NB4 (cell line): ENCODE measurements at regions not wholly inside any gene's neighbourhood (a gene's known extent, or its start where the extent isn't known, plus 50 kb on each side); places are given as distances from the start of the nearest gene placed in this dataset.

Experiments used
- DNase-seq: peaks from one replicate; pipeline ENCODE4 v3.0.0; 2010; ENCODE audit warnings: low read depth
- H3K4me3 ChIP-seq: one replicate; pipeline ENCODE4 v1.5.1; 2011; ENCODE audit warnings: mild to moderate bottlenecking, low read depth, low read length, moderate library complexity
- MAX ChIP-seq: IDR thresholded peaks from 2 replicates; pipeline ENCODE4 v1.6.1; 2011; ENCODE audit warnings: low read depth, low read length
- MYC ChIP-seq: IDR thresholded peaks from 2 replicates; pipeline ENCODE4 v1.6.1; 2011; ENCODE audit warnings: low read depth, low read length
- POLR2A ChIP-seq: IDR thresholded peaks from 2 replicates; pipeline ENCODE4 v1.6.1; 2011; ENCODE audit warnings: mild to moderate bottlenecking; ENCODE audit not compliant: insufficient read length; ENCODE audit errors: extremely low read depth
- TF ChIP-seq, protein P1 (sequence below): IDR thresholded peaks from one replicate; pipeline ENCODE4 v1.5.1; 2012; ENCODE audit warnings: low read depth, low read length

DNA sequence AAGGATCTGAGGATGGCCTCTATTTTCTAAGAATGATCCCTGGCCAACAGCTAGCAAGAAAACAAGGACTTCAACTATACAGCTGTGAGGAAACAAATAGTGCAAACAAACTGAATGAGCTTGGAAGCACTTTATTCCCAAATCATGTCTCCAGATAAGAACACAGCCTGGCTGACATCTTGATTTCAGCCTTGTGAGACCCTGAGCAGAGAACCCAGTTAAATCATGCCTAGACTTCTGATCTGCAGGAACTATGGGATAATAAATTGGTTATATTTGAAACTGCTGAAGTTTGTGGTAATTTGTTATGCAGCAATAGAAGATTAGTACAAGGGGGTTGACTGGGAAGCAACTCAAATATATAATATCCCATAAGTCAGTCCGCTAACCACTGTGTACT is 183.9 kb upstream of the BMP4 start:
- no peak for DNase-seq

DNA sequence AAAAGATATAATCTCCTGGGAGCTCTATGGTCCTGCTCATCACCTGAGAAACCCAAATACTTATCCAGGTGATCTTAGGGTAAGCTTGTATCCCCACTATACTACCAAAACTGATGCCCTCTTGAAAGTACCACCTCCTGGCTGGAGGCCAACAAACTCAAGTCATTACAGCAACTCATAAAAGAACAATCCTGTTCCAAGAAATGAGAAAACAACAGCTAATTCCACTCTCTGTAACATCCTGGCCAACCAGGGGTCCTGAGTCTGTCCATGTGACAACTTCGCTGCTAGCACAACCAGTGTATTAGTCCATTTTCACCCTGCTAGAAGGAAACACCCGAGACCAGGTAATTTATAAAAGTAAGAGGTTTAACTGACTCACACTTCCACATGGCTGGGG is 190.0 kb upstream of the BMP4 start:
- H3K4me3 ChIP-seq = no peak overlapping the region
- DNase-seq = no peak
- no peak for TF ChIP-seq MAX

More for the DNA sequence above, 183.9 kb upstream of the BMP4 start:
- no peak overlapping the region for H3K4me3 ChIP-seq
- TF ChIP-seq POLR2A (no peak), MYC (no peak), MAX (no peak)
- TF ChIP-seq, protein P1, sequence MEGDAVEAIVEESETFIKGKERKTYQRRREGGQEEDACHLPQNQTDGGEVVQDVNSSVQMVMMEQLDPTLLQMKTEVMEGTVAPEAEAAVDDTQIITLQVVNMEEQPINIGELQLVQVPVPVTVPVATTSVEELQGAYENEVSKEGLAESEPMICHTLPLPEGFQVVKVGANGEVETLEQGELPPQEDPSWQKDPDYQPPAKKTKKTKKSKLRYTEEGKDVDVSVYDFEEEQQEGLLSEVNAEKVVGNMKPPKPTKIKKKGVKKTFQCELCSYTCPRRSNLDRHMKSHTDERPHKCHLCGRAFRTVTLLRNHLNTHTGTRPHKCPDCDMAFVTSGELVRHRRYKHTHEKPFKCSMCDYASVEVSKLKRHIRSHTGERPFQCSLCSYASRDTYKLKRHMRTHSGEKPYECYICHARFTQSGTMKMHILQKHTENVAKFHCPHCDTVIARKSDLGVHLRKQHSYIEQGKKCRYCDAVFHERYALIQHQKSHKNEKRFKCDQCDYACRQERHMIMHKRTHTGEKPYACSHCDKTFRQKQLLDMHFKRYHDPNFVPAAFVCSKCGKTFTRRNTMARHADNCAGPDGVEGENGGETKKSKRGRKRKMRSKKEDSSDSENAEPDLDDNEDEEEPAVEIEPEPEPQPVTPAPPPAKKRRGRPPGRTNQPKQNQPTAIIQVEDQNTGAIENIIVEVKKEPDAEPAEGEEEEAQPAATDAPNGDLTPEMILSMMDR = no peak

DNA sequence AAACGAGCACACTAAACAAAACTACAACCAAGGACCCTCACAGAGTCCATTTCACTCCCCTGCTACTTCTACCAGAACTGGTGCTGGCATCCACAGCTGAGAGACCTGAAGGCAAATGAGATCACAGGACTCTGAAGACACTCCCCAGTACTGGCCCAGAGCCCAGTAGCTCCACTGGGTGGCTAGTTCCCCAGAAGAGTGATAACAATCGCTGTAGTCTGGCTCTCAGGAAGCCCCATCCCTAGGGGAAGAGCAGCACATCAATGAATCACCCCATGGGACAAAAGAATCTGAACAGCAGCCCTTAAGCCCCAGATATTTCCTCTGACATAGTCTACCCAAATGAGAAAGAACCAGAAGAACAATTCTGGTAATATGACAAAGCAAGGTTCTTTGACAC is 190.7 kb upstream of the BMP4 start:
- H3K4me3 ChIP-seq = no peak overlapping the region
- no peak for DNase-seq
- TF ChIP-seq, protein P1 = no peak
- TF ChIP-seq MYC (no peak), POLR2A (no peak), MAX (no peak)

GRCh38 chr14:54147758-54148157 is 191.1 kb upstream of the BMP4 start:
- H3K4me3 ChIP-seq = no peak overlapping the region
- TF ChIP-seq MAX (no peak), MYC (no peak), POLR2A (no peak)
- TF ChIP-seq, protein P1 = no peak
- no peak for DNase-seq

GRCh38 chr14:54148251-54148650 is 191.6 kb upstream of the BMP4 start:
- no peak overlapping the region for H3K4me3 ChIP-seq
- TF ChIP-seq MAX (no peak), POLR2A (no peak)
- no peak for DNase-seq

DNA sequence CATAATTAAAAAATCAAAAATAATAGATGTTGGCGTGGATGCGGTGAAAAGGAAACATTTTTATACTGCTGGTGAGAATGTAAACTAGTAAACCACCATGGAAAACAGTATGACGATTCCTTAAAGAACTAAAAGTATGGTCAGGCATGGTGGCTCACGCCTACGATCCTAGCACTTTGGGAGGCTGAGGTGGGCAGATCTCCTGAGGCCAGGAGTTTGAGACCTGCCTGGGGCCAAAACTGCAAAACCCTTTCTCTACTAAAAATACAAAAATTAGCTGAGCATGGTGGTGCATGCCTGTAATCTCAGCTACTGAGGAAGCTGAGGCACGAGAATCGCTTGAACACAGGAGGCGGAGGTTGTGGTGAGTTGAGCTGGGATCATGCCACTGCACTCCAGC is 195.7 kb upstream of the BMP4 start:
- TF ChIP-seq MYC = no peak
- no peak for DNase-seq

GRCh38 chr14:54166049-54166950 is 209.7 kb upstream of the BMP4 start:
- DNase-seq = no peak

More for the DNA sequence above, 195.7 kb upstream of the BMP4 start:
- H3K4me3 ChIP-seq = no peak overlapping the region

More at GRCh38 chr14:54166049-54166950, 209.7 kb upstream of the BMP4 start:
- H3K4me3 ChIP-seq = no peak overlapping the region
- TF ChIP-seq, protein P1 = no peak
